CD14-positive monocyte (primary cell): ENCODE measurements at regions not wholly inside any gene's neighbourhood (a gene's known extent, or its start where the extent isn't known, plus 50 kb on each side); places are given as distances from the start of the nearest gene placed in this dataset.

ENCODE experiments used
- DNase-seq, 3 donors: peaks; one replicate each; pipeline ENCODE4 v3.0.0-alpha.2; 2011 to 2022
- H2AFZ ChIP-seq: 2 replicates; pipeline ENCODE4 v1.6.0; 2012; ENCODE audit warnings: mild to moderate bottlenecking, low read depth, low read length, inconsistent platforms; ENCODE audit not compliant: insufficient read depth, poor library complexity, severe bottlenecking
- H3K27ac ChIP-seq, 2 donors: 1 replicate in 1 of 2; 2 replicates in 1 of 2; pipeline ENCODE4 v1.5.1; 2012 to 2013; ENCODE audit warnings: low read length in 2 of 2, control low read depth in 1 of 2, inconsistent platforms in 1 of 2, low read depth in 1 of 2, mild to moderate bottlenecking in 1 of 2
- H3K27me3 ChIP-seq, 2 donors: one replicate each; pipeline versions ENCODE4 v1.6.0 to v1.6.1; 2011 to 2013; ENCODE audit warnings: low read length in 2 of 2; ENCODE audit not compliant: control insufficient read depth in 2 of 2, insufficient read depth in 2 of 2
- H3K36me3 ChIP-seq, 2 donors: replicated peaks in 1 of 2; 1 replicate in 1 of 2; 2 replicates in 1 of 2; pipeline versions ENCODE4 v1.5.1 to v1.6.1; 2012 to 2013; ENCODE audit warnings: low read length in 2 of 2, control low read depth in 1 of 2, inconsistent platforms in 1 of 2, mild to moderate bottlenecking in 1 of 2; ENCODE audit not compliant: insufficient read depth in 2 of 2, control insufficient read depth in 1 of 2
- H3K4me1 ChIP-seq, 2 donors: 1 replicate in 1 of 2; 2 replicates in 1 of 2; pipeline versions ENCODE4 v1.5.1 to v1.6.1; 2012 to 2013; ENCODE audit warnings: low read length in 2 of 2, control low read depth in 1 of 2, inconsistent platforms in 1 of 2, mild to moderate bottlenecking in 1 of 2, moderate library complexity in 1 of 2; ENCODE audit not compliant: insufficient read depth in 2 of 2, control insufficient read depth in 1 of 2
- H3K4me2 ChIP-seq: replicated peaks from 2 replicates; pipeline ENCODE3; 2012; ENCODE audit warnings: low read length, moderate library complexity, mild to moderate bottlenecking; ENCODE audit not compliant: poor library complexity, severe bottlenecking; ENCODE audit errors: extremely low read depth
- H3K4me3 ChIP-seq, 3 experiments: fragments of 200-600 bp in 1 of 3; sonication (generic) in 1 of 3; replicated peaks in 1 of 3; 1 replicate in 2 of 3; 2 replicates in 1 of 3; pipeline ENCODE4 v1.5.1; 2011 to 2013; ENCODE audit warnings: low read length in 3 of 3, mild to moderate bottlenecking in 3 of 3, control low read depth in 2 of 3, low read depth in 2 of 3, inconsistent platforms in 1 of 3, moderate library complexity in 1 of 3
- H3K79me2 ChIP-seq: 2 replicates; pipeline ENCODE4 v1.6.0; 2012; ENCODE audit warnings: mild to moderate bottlenecking, control low read depth, inconsistent platforms, low read length, moderate library complexity; ENCODE audit not compliant: insufficient read depth
- H3K9ac ChIP-seq: 2 replicates; pipeline ENCODE4 v1.6.0; 2017; ENCODE audit warnings: low read length, mild to moderate bottlenecking; ENCODE audit not compliant: insufficient read depth, poor library complexity, severe bottlenecking
- H3K9me3 ChIP-seq, 2 donors: replicated peaks in 1 of 2; 1 replicate in 1 of 2; 2 replicates in 1 of 2; pipeline versions ENCODE4 v1.5.1 to v1.6.1; 2012 to 2013; ENCODE audit warnings: low read length in 2 of 2, control low read depth in 1 of 2; ENCODE audit not compliant: control insufficient read depth in 1 of 2, insufficient read depth in 1 of 2
- H4K20me1 ChIP-seq: 2 replicates; pipeline ENCODE4 v1.6.0; 2012; ENCODE audit warnings: mild to moderate bottlenecking, low read length, control low read depth, moderate library complexity; ENCODE audit not compliant: insufficient read depth
- H3K27ac Mint-ChIP-seq, 7 donors: one replicate each; pipeline ENCODE4 v1.8.0; 2020; ENCODE audit warnings: mild to moderate bottlenecking in 7 of 7, mixed read lengths in 7 of 7, moderate library complexity in 6 of 7, inconsistent platforms in 2 of 7
- H3K27me3 Mint-ChIP-seq, 3 donors: one replicate each; pipeline ENCODE4 v1.8.0; 2021 to 2022; ENCODE audit warnings: low read depth in 3 of 3, mild to moderate bottlenecking in 3 of 3, mixed read lengths in 3 of 3, moderate library complexity in 3 of 3, inconsistent platforms in 1 of 3
- H3K36me3 Mint-ChIP-seq, 2 donors: one replicate each; pipeline ENCODE4 v1.8.0; 2020; ENCODE audit warnings: mixed read lengths in 2 of 2, inconsistent platforms in 1 of 2, mild to moderate bottlenecking in 1 of 2
- H3K4me1 Mint-ChIP-seq: one replicate; pipeline ENCODE4 v1.8.0; 2020; ENCODE audit warnings: mild to moderate bottlenecking, mixed read lengths
- H3K4me3 Mint-ChIP-seq, 2 donors: one replicate each; pipeline ENCODE4 v1.8.0; 2020; ENCODE audit warnings: mild to moderate bottlenecking in 2 of 2, mixed read lengths in 2 of 2, moderate library complexity in 1 of 2
- H3K9me3 Mint-ChIP-seq, 7 donors: one replicate each; pipeline ENCODE4 v1.8.0; 2020 to 2022; ENCODE audit warnings: mixed read lengths in 7 of 7, mild to moderate bottlenecking in 6 of 7, moderate library complexity in 6 of 7, inconsistent platforms in 2 of 7
- CTCF ChIP-seq: fragments of 200-600 bp; IDR thresholded peaks from one replicate; pipeline ENCODE4 v1.8.0; 2022; ENCODE audit warnings: antibody characterized with exemption, mild to moderate bottlenecking
- WGBS: methylation state at CpG from one replicate; pipeline ENCODE4 v1.1.5; 2013; ENCODE audit warnings: missing lambda C conversion rate; ENCODE audit not compliant: insufficient coverage; 5-methylcytosine and 5-hydroxymethylcytosine counted together
- intact Hi-C, 2 donors: fragments of 100-400 bp; cut with micrococcal nuclease; formaldehyde crosslinking; loops; one replicate each; pipeline versions ENCODE4 v1.15.0 to v1.15.1; 2023

- Histone ChIP-seq H3K4me3 (no peak overlapping the region), H3K9ac (no peak overlapping the region), H3K4me1 (no peaks in the 10 kb centered on the region), H4K20me1 (no peaks in the 10 kb centered on the region), H3K27ac (no peak overlapping the region), H3K36me3 (no peaks in the 10 kb centered on the region), H2AFZ (no peak overlapping the region), H3K9me3 (peaks cover 3 to 7% of the 10 kb centered on the region in 2 donors), H3K4me2 (no peak overlapping the region), H3K27me3 (no peaks in the 10 kb centered on the region), H3K79me2 (no peaks in the 10 kb centered on the region)
- Mint-ChIP-seq H3K27ac (no peak overlapping the region), H3K4me1 (no peaks in the 10 kb centered on the region), H3K27me3 (no peaks in the 10 kb centered on the region), H3K9me3 (peaks cover 3 to 19% (median 5%) of the 10 kb centered on the region in 7 donors), H3K36me3 (no peaks in the 10 kb centered on the region), H3K4me3 (no peak overlapping the region)
- WGBS: no CpG with 5 or more reads among the region's 2 CpGs
- intact Hi-C loops: no loop called here
- no peak for DNase-seq
- no peak for TF ChIP-seq CTCF
These were observed 368.6 kb upstream of the DPH6 start for GRCh38 chr15:35914573-35914972.

DNA sequence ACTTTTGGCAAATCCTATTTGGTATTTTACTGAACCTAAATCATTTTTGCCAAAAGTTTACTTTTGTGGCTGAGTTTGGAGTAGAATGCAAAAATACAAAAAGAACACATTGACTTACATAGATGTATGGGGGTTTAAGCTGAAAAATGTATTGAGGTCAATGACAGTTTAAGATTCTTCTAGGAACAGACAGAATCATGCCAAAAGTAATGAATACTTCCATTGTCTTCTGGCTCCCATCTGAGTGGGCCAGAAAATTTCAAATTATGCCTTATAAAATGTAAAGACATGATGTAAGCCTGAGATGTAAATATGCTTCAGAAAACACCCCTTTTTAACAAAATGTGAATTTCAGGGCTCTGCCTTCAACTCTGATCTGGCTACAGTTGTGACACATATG lies 375.1 kb upstream of the DPH6 start:
- Histone ChIP-seq H3K36me3 (no peaks in the 10 kb centered on the region), H2AFZ (no peak overlapping the region), H3K27ac (no peak overlapping the region), H3K9ac (no peak overlapping the region), H3K79me2 (no peaks in the 10 kb centered on the region), H3K4me2 (no peak overlapping the region), H3K4me1 (no peaks in the 10 kb centered on the region), H3K27me3 (no peaks in the 10 kb centered on the region), H4K20me1 (no peaks in the 10 kb centered on the region), H3K4me3 (no peak overlapping the region), H3K9me3 (peaks cover 0 to 7% of the 10 kb centered on the region in 2 donors)
- no peak for TF ChIP-seq CTCF
- Mint-ChIP-seq H3K4me1 (no peaks in the 10 kb centered on the region), H3K9me3 (peaks cover 0 to 10% (median 3%) of the 10 kb centered on the region in 7 donors), H3K27me3 (no peaks in the 10 kb centered on the region), H3K36me3 (no peaks in the 10 kb centered on the region), H3K27ac (no peak overlapping the region), H3K4me3 (no peak overlapping the region)
- DNase-seq: no peak
- intact Hi-C loops: no loop called here
